SW 1271 (cell line): ENCODE measurements at regions not wholly inside any gene's neighbourhood (a gene's known extent, or its start where the extent isn't known, plus 50 kb on each side); places are given as distances from the start of the nearest gene placed in this dataset.
"Not testable (repeated sequence)": the region's sequence is repeated elsewhere in the genome, so short reads cannot be mapped to it uniquely, and the experiment has no call there.

Source experiments
- DNase-seq, 2 experiments: peaks; one replicate each; lab custom pipeline; 2025; lab: John Stamatoyannopoulos, UW

DNA sequence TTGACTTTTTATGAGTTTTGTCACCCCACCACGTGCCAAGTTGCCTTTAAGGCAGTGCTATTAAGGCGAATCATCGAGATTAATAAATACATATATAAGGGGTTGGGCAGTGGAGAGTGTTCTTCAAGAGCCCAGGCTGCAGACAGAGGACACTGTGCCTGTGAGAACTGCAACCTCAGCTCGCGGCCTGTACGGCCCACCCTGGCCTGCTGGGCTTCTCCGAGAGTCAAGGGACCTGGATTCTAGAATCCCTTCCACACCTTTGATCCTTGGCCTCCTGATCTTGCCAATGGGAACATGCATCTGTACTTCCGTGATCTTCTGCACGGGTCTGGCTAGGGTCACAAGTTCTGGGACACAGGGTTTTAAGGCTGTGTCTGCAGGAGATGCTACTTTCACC lies 54.5 kb downstream of the IRX5 start:
- DNase-seq = no peak

GRCh38 chr16:54985668-54986067 lies 55.0 kb downstream of the IRX5 start:
- DNase-seq = no peak

DNA sequence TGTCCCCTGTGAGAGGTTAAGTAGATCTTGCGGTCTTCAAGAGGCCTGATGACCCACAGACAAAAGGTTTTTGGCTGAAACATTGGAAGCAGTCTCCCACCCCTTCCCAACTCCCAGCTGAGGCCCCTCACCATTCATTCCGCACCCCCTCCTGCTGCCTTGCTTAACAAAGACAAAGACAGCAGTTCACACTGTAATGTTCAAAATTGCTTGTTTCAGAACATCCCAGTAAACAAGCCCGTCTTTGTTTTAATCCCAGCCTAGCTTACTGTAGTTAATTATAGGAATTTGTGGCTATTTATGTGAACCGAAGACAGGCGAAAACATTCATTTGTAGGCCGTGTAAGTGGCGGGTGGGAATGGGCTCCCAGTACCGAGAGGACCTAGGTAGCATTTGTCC lies 55.7 kb downstream of the IRX5 start:
- DNase-seq = no peak

DNA sequence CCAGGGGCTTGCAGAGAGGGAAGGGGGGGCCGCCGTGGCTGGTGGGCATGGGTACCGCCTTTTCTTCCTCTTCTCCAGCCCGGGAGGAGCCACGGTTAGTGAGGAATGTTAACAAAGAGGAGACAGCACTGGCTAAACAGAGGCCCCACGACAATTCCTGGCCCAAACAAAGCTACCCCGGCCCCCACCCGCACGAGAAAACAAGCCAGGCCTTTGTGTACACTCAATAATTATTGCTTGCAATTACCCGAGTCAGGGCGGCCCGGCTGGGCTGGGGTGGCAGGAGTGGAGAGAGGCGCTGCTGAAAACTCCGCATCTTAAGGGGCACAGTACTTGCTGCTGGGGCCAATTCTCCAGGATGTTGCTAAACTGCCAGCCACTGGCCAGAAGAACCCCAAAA lies 56.4 kb downstream of the IRX5 start:
- no peak for DNase-seq

- no peak for DNase-seq
Observed at GRCh38 chr16:54991525-54991924, 60.9 kb downstream of the IRX5 start.

- not testable (repeated sequence) for DNase-seq
Observed at GRCh38 chr16:54991946-54992345, 61.3 kb downstream of the IRX5 start.

- no peak for DNase-seq
Observed at GRCh38 chr16:54993106-54993895, 62.6 kb downstream of the IRX5 start.

GRCh38 chr16:54996186-54996585 lies 65.5 kb downstream of the IRX5 start:
- DNase-seq = no peak

GRCh38 chr16:54998834-54999233 lies 68.2 kb downstream of the IRX5 start:
- no peak for DNase-seq

GRCh38 chr16:54999481-54999880 lies 68.8 kb downstream of the IRX5 start:
- DNase-seq = no peak

- DNase-seq = no peak
Observed at GRCh38 chr16:55000595-55000994, 69.9 kb downstream of the IRX5 start.

DNA sequence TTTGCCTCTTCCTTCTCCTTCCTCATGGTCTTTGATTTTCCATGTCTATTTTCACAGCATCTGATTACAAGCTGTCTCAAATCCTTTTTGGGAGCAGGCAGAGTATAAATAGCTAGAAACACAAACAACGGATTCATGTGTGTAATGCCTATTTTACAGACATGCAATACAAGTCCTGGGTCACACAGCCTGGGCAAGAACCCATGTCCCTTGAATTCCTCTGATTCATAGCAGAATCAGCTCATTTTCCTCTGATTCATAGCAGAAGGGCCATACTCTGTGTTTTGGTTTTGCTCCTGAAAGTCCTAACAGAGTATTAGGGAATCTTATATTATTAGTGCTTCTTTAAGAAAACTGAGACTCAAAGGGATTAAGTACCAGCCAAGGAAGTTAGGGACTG lies 71.3 kb downstream of the IRX5 start:
- no peak for DNase-seq

GRCh38 chr16:55002419-55002818 lies 71.8 kb downstream of the IRX5 start:
- no peak for DNase-seq

DNA sequence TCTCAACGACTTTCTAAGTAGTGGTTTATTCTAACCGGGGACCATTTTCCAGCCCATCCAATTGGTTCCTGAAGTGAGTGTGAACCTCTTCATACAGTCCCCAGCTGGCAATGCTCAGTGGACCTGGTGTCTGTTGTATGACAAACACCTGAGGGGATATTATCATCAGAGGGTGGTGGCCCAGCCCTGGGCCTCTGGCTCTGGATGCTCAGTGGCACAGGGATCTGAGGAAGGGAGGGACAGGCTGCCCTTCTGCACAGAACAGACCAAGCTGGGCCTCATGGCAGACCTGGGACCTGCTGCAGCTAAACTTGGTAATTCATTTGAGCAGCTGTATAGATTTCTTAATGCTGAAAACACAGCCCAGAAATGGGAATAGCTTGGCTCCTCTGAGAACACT lies 72.6 kb downstream of the IRX5 start:
- DNase-seq = no peak

DNA sequence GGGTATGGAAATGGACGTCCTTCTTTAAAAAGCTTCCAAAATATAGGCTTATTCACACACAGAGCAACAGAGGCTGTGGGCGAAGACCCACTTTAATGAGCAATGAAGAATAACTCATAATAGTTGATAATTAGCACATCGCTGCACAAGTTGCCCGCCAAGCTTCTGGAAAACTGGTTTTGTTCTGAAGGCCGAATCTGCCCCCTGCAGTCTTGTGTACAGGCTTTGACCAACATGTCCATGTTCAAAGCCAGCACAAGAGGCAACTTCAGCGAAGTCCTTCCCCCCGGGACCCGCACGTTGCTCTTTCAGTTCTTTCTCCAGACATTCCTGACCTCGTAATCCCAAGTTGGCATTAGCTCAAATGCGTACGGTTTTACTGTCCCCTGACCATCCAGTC lies 73.3 kb downstream of the IRX5 start:
- DNase-seq = no peak

GRCh38 chr16:55007504-55007903 lies 76.8 kb downstream of the IRX5 start:
- DNase-seq = no peak

DNA sequence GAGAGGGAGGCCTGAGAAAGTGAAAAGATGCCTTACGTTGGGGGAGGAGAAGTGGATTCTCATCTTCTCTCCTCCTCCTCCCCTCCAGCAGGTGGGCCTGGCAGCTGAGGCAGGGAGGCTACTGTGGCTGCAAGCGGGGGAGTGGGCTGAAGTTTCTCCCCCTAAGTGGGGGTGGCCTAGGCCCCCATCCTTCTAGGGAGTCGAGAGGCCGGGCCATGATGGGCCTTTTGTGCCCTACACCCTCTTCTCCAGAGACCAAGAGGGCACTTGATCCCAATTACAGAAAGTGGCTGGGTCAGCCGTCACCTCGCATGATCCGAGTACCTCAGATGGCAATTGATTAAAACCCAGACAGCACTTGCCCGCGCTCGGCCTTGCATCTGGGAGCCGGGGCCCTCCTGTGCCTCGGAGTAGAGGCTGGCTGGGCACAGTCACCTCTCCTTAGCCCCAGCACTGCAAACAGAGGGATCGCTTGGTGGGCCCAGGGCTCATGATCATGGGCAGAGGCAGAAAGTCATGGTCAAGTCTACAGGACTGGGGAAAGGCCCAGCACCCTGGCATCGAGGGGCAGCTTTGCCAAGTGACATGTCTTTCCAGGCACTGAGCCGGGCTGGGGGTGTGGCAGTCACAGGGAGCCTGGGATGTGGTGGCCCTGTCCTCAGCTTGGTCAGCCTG lies 78.3 kb downstream of the IRX5 start:
- DNase-seq = no peak

- DNase-seq = no peak
Observed at GRCh38 chr16:55009581-55009980, 78.9 kb downstream of the IRX5 start.

DNA sequence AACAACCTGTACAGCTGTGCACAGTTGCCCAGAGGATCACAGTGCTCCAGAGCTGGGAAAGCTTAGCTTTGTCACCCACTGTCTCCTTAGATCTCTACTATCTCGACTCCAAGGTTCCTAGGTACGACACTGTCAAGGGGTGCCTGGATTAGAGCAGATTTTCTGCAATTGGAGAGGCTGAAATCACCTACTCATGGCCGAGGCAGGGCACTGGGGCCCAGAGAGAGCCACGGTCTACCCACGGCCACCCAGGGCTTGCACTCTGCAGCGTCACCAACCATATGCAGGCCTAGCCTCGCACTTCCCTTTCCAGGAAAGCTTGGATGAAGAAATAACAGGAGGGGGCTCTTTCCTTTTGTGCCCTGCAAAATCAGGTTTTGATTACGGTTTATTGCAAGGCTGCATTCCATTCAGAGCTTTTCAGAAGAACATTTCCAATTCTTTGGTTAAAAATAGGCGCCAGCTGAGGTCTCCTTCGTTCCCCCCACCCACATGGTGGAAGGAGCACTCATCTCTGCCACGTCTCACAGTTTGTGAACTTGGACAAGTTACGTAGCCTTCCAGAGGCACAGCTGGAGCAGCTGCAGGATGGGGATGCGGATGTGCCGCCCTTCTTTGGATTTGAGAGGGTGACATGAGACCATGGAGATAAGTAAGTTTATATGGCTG lies 80.0 kb downstream of the IRX5 start:
- DNase-seq = no peak

DNA sequence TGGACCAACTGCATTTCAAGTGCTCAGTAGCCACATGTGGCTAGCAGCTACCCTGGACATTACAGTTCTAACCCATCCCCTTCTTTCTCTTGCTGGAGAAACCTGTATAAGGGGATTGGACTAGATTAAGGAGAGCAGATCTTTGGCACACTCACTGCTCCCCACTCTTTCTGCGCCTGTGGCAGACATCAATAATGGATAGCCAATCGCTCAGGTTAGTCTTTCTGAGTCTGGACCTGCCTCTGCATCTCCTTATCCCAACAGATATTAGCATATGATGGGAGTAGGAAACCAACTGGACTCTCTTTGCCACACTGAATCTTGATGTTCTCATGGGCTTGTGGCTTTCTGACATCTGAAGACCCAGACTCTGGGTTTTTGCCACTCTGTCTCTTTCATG lies 81.7 kb downstream of the IRX5 start:
- no peak for DNase-seq

DNA sequence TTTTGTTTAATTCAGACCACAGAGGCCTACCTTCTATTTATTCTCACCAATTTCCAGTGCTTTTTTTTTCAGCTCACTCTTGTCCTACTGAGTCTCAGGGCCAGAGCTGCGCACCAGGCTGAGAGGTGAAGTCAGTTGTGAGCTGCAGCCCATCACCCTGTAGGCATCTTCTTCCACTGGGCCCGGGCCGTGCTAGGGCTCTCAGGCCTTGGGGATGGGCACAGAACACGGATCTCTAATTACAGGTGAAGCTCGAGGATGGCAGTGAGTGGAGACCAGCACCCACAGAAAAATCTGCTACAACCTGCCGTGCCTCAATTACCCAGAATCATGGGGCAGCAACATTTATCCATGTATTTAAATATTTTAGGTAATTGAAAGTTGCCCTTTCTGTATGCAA lies 82.1 kb downstream of the IRX5 start:
- no peak for DNase-seq

- DNase-seq = no peak
Observed at GRCh38 chr16:55014022-55014421, 83.4 kb downstream of the IRX5 start.
